Mesenchymal stem cell (in vitro differentiated cells and primary cell): ENCODE measurements at regions not wholly inside any gene's neighbourhood (a gene's known extent, or its start where the extent isn't known, plus 50 kb on each side); places are given as distances from the start of the nearest gene placed in this dataset.
"Not testable (repeated sequence)": the region's sequence is repeated elsewhere in the genome, so short reads cannot be mapped to it uniquely, and the experiment has no call there.

Experiments used
- DNase-seq: peaks from one replicate; pipeline ENCODE4 v3.0.0-alpha.2; 2013
- H2AFZ ChIP-seq: one replicate; pipeline ENCODE4 v1.6.1; 2013; ENCODE audit warnings: low read depth, mild to moderate bottlenecking, control low read depth, inconsistent platforms, low read length, moderate library complexity
- H2AK5ac ChIP-seq: 2 replicates; pipeline ENCODE4 v1.6.1; 2013; ENCODE audit warnings: low read length, moderate library complexity, mild to moderate bottlenecking, inconsistent platforms; ENCODE audit not compliant: severe bottlenecking
- H2BK120ac ChIP-seq: one replicate; pipeline ENCODE4 v1.6.1; 2013; ENCODE audit warnings: low read depth, mild to moderate bottlenecking, inconsistent platforms, low read length, moderate library complexity
- H2BK12ac ChIP-seq, 2 experiments: one replicate each; pipeline ENCODE4 v1.6.1; 2013; ENCODE audit warnings: inconsistent platforms in 2 of 2, low read length in 2 of 2, mild to moderate bottlenecking in 2 of 2, moderate library complexity in 2 of 2, control low read depth in 1 of 2
- H2BK15ac ChIP-seq: one replicate; pipeline ENCODE4 v1.6.1; 2013; ENCODE audit warnings: mild to moderate bottlenecking, low read depth, inconsistent platforms; ENCODE audit not compliant: poor library complexity, severe bottlenecking
- H2BK5ac ChIP-seq: 2 replicates; pipeline ENCODE4 v1.6.1; 2013; ENCODE audit warnings: low read depth, mild to moderate bottlenecking, low read length, control low read depth, inconsistent platforms; ENCODE audit not compliant: poor library complexity, severe bottlenecking
- H3K14ac ChIP-seq, 2 experiments: one replicate each; pipeline ENCODE4 v1.6.1; 2013; ENCODE audit warnings: inconsistent platforms in 2 of 2, low read length in 2 of 2, control low read depth in 1 of 2, mild to moderate bottlenecking in 1 of 2, moderate library complexity in 1 of 2
- H3K18ac ChIP-seq, 2 experiments: one replicate each; pipeline ENCODE4 v1.6.1; 2013; ENCODE audit warnings: inconsistent platforms in 2 of 2, low read length in 2 of 2, control low read depth in 1 of 2, low read depth in 1 of 2, mild to moderate bottlenecking in 1 of 2
- H3K23ac ChIP-seq, 2 experiments: one replicate each; pipeline ENCODE4 v1.6.1; 2013; ENCODE audit warnings: inconsistent platforms in 2 of 2, low read length in 2 of 2, mild to moderate bottlenecking in 2 of 2, moderate library complexity in 2 of 2, control low read depth in 1 of 2
- H3K27ac ChIP-seq: 2 replicates; pipeline ENCODE4 v1.5.1; 2013; ENCODE audit warnings: mild to moderate bottlenecking, moderate library complexity, low read length, control low read depth, inconsistent platforms; ENCODE audit not compliant: poor library complexity, severe bottlenecking
- H3K27me3 ChIP-seq, 2 experiments: 2 replicates each; pipeline versions ENCODE4 v1.6.1 to v1.7.0; 2013; ENCODE audit warnings: low read length in 2 of 2, mild to moderate bottlenecking in 2 of 2, moderate library complexity in 2 of 2, control low read depth in 1 of 2, inconsistent platforms in 1 of 2; ENCODE audit not compliant: control insufficient read depth in 1 of 2, insufficient read depth in 1 of 2
- H3K36me3 ChIP-seq, 2 experiments: 2 replicates each; pipeline versions ENCODE4 v1.6.1 to v1.7.0; 2013; ENCODE audit warnings: low read length in 2 of 2, control low read depth in 1 of 2, inconsistent platforms in 1 of 2, low read depth in 1 of 2, mild to moderate bottlenecking in 1 of 2; ENCODE audit not compliant: insufficient read depth in 2 of 2, control insufficient read depth in 1 of 2
- H3K4ac ChIP-seq, 2 experiments: one replicate each; pipeline ENCODE4 v1.6.1; 2013; ENCODE audit warnings: inconsistent platforms in 2 of 2, low read length in 2 of 2, mild to moderate bottlenecking in 2 of 2, moderate library complexity in 2 of 2, control low read depth in 1 of 2, low read depth in 1 of 2
- H3K4me1 ChIP-seq: 2 replicates; pipeline ENCODE4 v1.6.1; 2013; ENCODE audit warnings: low read depth, low read length, control low read depth; ENCODE audit not compliant: control insufficient read depth, insufficient read depth
- H3K4me2 ChIP-seq: 2 replicates; pipeline ENCODE4 v1.6.1; 2013; ENCODE audit warnings: low read length, mild to moderate bottlenecking, inconsistent platforms; ENCODE audit not compliant: poor library complexity, severe bottlenecking
- H3K4me3 ChIP-seq, 2 experiments: 2 replicates each; pipeline versions ENCODE4 v1.5.1 to v1.7.0; 2013; ENCODE audit warnings: low read length in 2 of 2, mild to moderate bottlenecking in 2 of 2, control low read depth in 1 of 2, low read depth in 1 of 2; ENCODE audit not compliant: insufficient read depth in 1 of 2
- H3K79me1 ChIP-seq: replicated peaks from 2 replicates; pipeline ENCODE4 v1.6.1; 2013; ENCODE audit warnings: mild to moderate bottlenecking, control low read depth, low read length, inconsistent platforms; ENCODE audit not compliant: poor library complexity, severe bottlenecking
- H3K9ac ChIP-seq: 2 replicates; pipeline ENCODE4 v1.7.0; 2013; ENCODE audit warnings: mild to moderate bottlenecking, low read length, moderate library complexity
- H3K9me3 ChIP-seq: 2 replicates; pipeline ENCODE4 v1.7.0; 2013; ENCODE audit warnings: mild to moderate bottlenecking, low read length; ENCODE audit not compliant: control insufficient read depth
- H4K8ac ChIP-seq: one replicate; pipeline ENCODE4 v1.6.1; 2013; ENCODE audit warnings: inconsistent platforms, mild to moderate bottlenecking, low read length, moderate library complexity
- H4K91ac ChIP-seq: one replicate; pipeline ENCODE4 v1.6.1; 2013; ENCODE audit warnings: mild to moderate bottlenecking, low read length, inconsistent platforms
- WGBS: methylation state at CpG from one replicate; pipeline ENCODE4 v1.1.7; 2013; ENCODE audit warnings: mixed read lengths; 5-methylcytosine and 5-hydroxymethylcytosine counted together

DNA sequence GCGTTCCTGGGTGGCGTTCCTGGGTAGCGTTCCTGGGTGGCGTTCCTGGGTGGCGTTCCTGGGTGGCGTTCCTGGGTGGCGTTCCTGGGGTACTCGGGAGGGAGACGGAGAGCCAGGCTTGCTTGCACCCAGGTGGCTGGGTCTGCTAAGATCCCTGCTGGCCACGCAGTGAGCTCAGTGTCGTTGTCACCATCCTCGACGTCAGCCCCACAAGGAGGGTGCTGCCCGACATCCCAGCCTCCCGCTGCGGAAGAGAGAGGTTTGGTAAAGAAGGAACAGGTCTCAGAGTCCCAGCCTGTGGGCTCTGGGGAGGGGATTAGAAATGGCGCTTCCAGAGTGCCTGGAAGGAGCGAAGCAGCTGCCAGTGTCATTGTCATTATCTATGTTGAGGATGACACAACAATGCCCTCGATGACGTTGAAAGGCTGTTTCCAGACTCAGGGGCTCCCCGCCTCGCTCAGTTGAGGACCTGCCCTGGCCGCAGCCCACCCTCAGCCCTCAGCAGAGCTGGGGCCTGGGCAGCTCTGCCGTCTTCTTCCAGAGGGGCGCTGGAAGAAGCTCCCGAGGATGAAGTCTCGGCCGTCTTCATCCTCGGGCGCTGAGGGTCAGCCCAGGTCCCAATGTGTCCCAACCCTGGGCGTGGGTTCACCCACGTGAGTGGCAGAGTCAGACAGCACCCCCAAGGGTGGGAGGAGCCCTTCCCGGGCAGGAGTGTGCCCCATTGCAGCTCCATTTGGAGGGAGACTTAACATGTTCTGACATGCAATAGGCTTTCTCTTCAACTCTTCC, 328.8 kb downstream of the ADGRD1 start:
- Histone ChIP-seq H4K91ac (no peak overlapping the region), H3K79me1 (no peaks in the 10 kb centered on the region), H3K4me1 (no peaks in the 10 kb centered on the region), H2BK15ac (no peak overlapping the region), H2AK5ac (no peak overlapping the region), H2BK120ac (no peak overlapping the region), H3K27me3 (peaks cover 0 to 12% of the 10 kb centered on the region in 2 experiments), H2BK12ac (no peak overlapping the region), H3K27ac (no peak overlapping the region), H3K9ac (no peak overlapping the region), H2BK5ac (no peak overlapping the region), H3K4me2 (no peak overlapping the region), H3K9me3 (no peaks in the 10 kb centered on the region), H3K14ac (no peak overlapping the region), H2AFZ (no peak overlapping the region), H4K8ac (no peak overlapping the region), H3K4ac (no peak overlapping the region), H3K4me3 (no peak overlapping the region), H3K23ac (no peak overlapping the region), H3K36me3 (no peaks in the 10 kb centered on the region), H3K18ac (no peak overlapping the region)
- DNase-seq: no peak
- 90% methylated on average over 33 of the region's 33 CpGs for WGBS

DNA sequence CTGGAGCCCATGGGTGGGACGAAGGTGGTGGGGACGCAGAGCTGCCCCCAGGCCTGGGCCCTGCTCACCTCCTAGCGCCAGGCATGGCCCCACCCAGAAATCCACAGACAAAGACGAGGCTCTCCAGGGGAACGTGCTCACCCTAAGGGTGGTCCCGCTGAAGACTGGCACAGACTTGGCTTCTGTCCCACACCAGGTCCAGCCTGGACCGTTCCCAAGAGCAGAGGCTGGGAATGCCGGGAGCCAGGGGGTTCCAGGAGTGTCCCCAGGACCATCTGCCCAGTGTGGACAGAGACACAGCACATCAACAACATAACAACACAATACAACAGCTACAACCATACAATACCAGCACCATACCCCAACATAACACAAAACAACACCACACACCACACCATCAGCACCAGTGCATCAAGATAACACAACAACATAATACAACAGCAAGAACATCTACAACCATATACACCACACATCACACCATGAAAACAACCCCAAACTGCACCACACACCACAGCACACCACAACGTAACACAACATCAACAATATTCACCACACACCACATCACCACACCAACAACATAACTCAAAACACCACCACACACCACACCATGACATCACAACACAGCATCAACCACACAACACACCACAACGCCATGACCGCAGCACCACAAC, 329.6 kb downstream of the ADGRD1 start:
- H3K4ac ChIP-seq: no peak overlapping the region
- H3K4me3 ChIP-seq: no peak overlapping the region
- H3K4me2 ChIP-seq: no peak overlapping the region
- DNase-seq: no peak
- H3K79me1 ChIP-seq: no peaks in the 10 kb centered on the region
- H3K14ac ChIP-seq: no peak overlapping the region
- no peak overlapping the region for H3K23ac ChIP-seq
- no peak overlapping the region for H3K9ac ChIP-seq
- no peaks in the 10 kb centered on the region for H3K9me3 ChIP-seq
- H2AK5ac ChIP-seq: no peak overlapping the region
- no peak overlapping the region for H2BK5ac ChIP-seq
- H2BK15ac ChIP-seq: no peak overlapping the region
- H4K91ac ChIP-seq: no peak overlapping the region
- no peak overlapping the region for H2AFZ ChIP-seq
- no peak overlapping the region for H3K27ac ChIP-seq
- H3K4me1 ChIP-seq: no peaks in the 10 kb centered on the region
- peaks cover 0 to 20% of the 10 kb centered on the region in 2 experiments for H3K27me3 ChIP-seq
- no peak overlapping the region for H3K18ac ChIP-seq
- no peak overlapping the region for H2BK12ac ChIP-seq
- WGBS: 86% methylated on average over 11 of the region's 11 CpGs
- H4K8ac ChIP-seq: no peak overlapping the region
- no peaks in the 10 kb centered on the region for H3K36me3 ChIP-seq
- H2BK120ac ChIP-seq: no peak overlapping the region

DNA sequence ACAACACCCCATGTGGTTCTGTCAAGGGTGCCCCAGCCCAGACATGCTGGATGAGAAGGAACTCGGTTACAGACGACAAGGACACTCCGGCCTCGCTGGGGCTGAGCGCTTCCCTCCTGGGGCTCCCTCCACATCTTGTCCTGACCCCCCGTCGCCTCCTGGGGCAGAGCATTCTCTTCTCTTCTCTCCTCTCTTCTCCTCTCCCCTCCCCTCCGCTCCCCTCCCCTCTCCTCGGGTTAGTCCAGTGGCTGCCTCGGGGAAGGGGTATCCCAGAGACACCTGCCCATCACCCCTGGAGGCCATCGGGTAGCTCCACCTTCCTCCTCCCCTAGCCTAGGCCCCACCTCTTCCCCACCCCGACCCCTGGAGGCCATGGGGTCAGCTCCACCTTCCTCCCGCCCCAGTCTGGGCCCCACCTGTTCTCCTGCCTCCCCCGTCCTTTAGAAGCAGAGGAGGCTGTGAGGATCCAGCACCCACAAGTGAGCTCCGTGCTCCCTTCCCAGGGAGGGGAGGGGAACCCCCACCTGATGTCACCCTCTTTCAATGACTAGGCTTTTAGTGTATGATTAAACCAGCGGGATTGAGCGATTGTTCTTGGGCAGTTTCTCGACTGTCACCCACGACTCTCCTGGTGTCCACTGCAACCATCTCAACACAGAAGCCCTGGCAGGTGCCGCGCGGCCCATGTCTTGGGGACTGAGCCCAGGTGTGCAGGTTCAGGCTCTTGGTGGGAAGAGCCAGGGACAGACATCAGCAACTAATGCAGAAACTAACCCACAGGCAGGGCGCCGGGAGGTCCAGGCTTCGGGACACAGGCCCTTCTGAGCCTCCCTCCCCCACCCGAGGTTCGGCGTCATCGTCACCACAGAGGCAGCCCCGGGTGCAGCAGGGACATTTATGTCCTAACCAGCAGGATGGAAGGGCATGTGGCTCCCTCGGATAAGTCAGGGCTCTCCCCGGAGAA, 330.4 kb downstream of the ADGRD1 start:
- not testable (repeated sequence) for H3K18ac ChIP-seq, H3K9me3 ChIP-seq, H2BK12ac ChIP-seq, H3K4me3 ChIP-seq, H2BK5ac ChIP-seq, H2AK5ac ChIP-seq, H3K4me2 ChIP-seq, H4K91ac ChIP-seq, H3K9ac ChIP-seq, H3K23ac ChIP-seq, H2AFZ ChIP-seq, H2BK15ac ChIP-seq, H3K36me3 ChIP-seq, H3K4ac ChIP-seq, H3K4me1 ChIP-seq, H3K27ac ChIP-seq, H3K14ac ChIP-seq, H2BK120ac ChIP-seq, H3K79me1 ChIP-seq, H4K8ac ChIP-seq, DNase-seq
- WGBS: 77% methylated on average over 27 of the region's 32 CpGs
- peaks cover 0 to 17% of the 10 kb centered on the region in 2 experiments for H3K27me3 ChIP-seq
